Left cardiac atrium (tissue), 4 donors: ENCODE measurements at regions not wholly inside any gene's neighbourhood (a gene's known extent, or its start where the extent isn't known, plus 50 kb on each side); places are given as distances from the start of the nearest gene placed in this dataset.

Experiments
- ATAC-seq, 2 donors: fragments of 200-7000 bp; cut with Tn5 transposase; one replicate each; pipeline ENCODE4 v1.9.1; 2020; ENCODE audit warnings: mild to moderate bottlenecking in 2 of 2, moderate library complexity in 2 of 2
- DNase-seq: peaks from one replicate; pipeline ENCODE4 v3.0.0-alpha.2; 2020
- intact Hi-C, 2 donors: fragments of 100-400 bp; cut with DNase I; formaldehyde crosslinking; loops; one replicate each; pipeline versions ENCODE4 v1.14.1 to v1.15.1; 2022 to 2023
- donor health status: DM: no; HTN: yes; CAD: no.
- donor health status: DM: no; HTN: yes; CAD: no; lungs with severe emphysema.
- donor health status: DM: yes; HTN: yes; CAD: no.
- donor health status: Dilated cardiomyopathy.

DNA sequence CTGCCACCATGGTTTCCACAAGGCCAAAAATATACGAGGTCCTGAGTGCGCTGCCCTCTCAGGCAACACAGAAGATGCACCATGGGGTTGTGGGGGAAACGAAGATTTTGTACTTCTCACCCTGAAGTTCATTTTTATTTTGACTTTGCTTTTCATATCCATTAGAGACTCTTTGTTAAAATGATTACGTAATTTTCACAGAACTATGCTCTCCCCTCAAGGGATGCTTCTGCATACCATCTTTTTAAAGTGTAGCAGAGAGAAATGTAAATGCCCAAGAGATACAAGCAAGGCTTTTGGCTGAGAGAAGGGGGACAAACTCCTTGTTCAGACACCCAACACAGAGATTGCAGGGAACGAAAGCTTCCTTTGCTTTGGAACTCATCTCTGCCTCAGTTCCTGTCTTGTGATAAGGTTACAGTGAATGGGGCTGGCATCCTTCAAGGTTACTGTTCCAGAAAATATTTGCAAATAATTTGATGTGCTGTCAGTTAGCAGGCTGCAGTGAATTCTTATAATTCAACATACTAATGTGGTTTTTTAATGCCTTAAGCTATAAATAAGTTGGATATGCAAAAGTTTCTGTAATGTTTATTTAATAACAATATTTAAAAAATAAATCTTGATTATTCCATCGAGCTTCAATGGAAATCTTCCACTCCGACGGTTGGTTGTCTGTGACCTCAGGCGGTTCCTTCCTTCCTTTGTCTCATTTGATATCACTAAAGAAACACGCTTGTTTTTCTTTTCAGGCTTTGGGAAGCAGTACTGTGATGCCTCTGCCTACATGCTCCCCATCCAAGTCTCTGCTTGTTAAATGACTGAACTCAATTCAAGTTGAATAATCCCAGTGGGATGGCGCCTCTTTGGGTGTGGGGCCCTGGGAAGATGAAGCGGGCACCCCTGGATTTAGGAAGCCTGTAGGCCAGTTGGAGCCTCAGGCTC, 209.3 kb upstream of the CTBP2 start:
- intact Hi-C loops, result loop anchor here (10.0 kb wide), 2 partner anchors 205 to 325 kb away; partner anchors contain the start of gene CTBP2 (in 1 of the 2)
- DNase-seq, result no peak
- no peak for ATAC-seq

DNA sequence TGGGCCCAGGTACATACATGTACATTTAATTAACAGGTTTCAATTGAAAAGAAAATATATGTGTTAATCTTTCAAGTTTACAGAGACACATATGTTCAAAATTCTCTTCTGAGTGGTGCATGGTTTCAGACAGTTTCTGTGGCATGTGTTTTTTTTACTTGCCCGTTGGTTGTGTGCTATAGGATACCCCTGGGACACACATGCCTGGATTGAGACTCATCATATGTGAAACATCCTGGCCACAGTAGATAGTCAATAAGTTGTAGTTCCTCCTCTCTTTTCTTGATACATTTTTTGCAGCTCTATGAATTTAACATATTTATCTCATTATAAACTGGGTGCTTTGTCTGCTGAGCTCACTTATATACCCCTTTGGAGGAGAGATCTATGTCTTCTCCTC, 207.8 kb upstream of the CTBP2 start:
- ATAC-seq (no peak), DNase-seq (no peak)
- intact Hi-C loops, result no loop called here

DNA sequence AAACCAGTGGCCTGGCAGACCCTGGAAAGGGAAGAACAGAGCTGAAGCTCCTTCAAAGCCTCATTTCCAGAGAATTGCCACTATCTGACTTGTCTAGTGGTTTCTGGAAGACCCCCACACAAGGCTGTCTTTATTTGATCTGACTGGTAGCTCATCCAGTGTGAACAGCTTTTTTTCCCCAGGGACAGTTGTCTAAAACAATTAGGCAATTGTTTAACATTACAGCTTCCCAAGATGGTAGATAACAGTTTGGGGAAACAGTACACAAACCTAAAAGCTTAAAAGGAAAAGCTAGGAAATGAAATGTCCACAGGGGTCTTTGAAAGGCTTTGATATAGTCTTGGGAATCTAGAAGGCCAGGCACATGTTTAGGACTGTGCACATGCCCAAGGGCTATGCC, 203.4 kb upstream of the CTBP2 start:
- no peak for ATAC-seq
- no peak for DNase-seq

DNA sequence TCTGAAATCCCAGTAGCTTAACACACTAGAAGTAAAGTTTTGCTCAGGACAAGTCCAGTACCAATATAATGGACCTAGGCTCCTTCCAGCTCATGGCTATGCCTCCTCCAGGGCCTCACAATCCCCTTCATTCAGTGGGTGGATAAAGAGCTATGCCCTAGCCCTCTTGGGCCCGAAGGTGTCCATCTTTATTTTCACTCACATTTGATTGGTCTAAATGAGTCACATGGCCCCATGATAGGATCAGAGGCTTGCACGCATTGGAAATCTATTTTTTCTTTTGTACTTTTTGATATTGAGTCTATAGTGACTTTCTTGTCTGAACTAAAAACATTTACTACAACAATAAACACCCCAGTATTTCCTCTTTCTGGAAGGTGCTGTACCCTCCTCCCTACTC, 202.6 kb upstream of the CTBP2 start:
- intact Hi-C loops, result no loop called here
- no peak for DNase-seq
- ATAC-seq, result no peak

More for the DNA sequence above, 203.4 kb upstream of the CTBP2 start:
- intact Hi-C loops, result no loop called here

DNA sequence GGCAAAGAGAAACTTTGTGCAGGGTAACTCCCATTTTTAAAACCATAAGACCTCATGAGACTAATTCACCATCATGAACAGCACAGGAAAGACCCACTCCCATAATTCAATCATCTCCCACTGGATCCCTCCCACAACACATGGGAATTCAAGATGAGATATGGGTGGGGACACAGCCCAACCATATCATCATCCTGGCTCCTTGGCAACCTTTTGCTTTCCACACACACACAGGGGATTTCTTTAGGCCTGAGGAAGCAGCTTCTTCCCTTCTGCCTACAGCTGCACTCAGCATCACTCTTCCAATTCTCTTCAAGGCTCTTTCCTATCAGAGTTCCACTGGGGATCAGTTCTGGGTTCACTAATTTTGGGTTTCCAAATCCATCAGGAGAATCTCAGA, 199.0 kb upstream of the CTBP2 start:
- DNase-seq (no peak), ATAC-seq (no peak)
- intact Hi-C loops, result no loop called here

DNA sequence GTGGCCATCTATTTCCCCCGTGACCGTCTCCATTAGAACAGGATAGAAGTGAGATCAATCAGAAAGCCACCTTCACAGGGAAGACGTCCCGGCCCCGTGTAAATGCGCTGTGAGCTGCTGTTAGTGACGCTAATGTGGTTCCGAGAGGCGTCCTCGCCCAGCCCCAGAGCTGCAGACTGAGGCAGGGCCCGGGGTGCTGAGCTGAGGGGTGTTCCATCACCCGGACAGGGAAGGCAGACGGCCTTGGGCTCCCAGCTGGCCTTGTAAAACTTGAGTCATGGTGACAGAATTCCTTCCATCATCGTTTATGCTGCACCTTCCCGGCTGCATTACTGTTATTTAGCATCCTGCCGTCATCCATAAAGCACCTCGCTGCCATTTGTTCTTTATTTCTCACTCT, 195.3 kb upstream of the CTBP2 start:
- DNase-seq (no peak), ATAC-seq (no peak)
- intact Hi-C loops, result no loop called here

DNA sequence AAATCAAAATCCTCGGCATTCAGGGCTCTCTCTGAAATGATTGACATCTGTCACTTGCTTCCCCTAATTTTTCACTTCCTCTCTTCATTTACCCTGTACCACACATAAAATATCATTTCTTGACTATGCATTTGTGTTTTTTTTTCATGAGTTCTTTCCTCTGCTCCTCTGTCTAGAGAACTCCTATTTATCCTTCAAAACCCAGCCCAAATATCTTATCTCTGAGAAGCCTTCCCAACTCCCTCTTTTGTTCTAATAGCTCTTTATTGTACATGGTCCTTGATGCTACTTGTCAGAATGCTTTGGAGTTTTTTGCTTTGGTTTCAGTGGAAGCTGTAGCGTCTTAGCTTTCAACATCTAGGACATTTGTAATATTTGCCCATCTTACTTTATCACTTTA, 190.2 kb upstream of the CTBP2 start:
- no peak for ATAC-seq
- DNase-seq, result no peak
- intact Hi-C loops, result no loop called here

DNA sequence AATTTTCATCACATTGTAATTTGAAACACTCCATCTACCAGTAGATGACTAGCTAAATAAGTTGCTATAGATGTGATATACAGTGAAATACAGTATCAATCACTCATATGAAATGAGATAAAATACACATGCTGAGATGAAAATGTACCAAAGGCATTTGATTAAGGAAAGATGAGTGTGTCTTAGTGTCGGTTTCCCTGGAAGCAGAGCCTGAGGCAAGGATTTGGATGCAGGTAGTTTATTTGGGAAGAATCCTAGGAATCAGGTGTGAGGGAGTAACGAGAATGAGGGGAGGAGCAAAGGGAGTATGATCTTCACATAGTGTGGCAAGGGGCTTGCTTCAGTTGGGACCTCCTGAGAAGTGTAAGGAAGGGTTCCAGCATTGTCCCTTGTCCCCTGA, 188.2 kb upstream of the CTBP2 start:
- ATAC-seq (no peak), DNase-seq (no peak)
- intact Hi-C loops, result loop anchor here in 1 of 2 donors (5.0 to 10.0 kb wide), 3 partner anchors 184 to 304 kb away; partner anchors contain the start of gene CTBP2

DNA sequence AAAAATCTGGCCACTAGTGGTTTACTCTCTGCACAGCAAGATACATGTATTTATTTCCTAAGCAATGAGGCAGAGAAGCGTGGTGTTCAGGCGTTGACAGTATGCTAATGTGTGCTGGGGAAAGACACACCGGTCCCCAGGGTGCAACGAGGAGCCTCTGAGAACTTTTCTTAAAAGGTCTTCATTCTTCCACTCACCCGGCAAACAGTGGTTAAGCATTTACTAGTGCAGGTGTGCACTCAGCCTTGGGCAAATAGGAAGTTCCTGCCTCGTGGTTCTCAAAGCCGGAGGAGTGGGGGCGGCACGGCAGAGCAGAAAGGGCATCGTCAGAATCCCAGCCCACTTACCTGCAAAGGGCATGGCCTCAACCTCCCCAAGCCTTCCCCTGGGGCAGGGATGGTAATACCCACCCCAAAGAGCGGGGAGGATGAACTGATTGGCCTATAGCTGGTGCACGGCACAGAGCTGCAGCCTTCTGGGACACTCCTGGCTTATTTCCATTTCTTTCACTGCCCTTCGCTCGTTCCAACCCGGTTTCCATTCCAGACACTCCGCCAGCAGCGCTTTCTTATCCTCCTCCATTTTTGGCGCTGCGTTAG, 184.3 kb upstream of the CTBP2 start:
- DNase-seq (no peak), ATAC-seq (peak; percentile 30 to 34)

DNA sequence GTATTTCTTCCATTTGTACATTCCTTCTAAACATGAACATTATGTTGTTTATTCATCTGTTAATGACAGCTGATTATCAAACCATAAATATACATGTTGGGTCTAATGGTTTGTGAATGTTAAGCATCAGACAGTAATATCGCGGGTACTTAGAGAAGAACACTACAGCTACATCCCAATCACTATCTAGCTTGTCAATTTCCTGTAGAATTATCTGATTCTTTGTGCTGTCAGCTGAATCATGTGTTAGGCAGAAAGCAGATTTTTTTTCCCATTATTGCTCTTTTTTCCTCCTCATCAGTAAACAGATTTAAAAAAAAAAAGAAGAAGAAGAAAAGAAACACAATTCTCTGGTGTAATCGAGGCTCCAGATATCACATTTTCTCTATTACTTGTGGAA, 183.6 kb upstream of the CTBP2 start:
- ATAC-seq, result no peak
- no peak for DNase-seq
- intact Hi-C loops, result loop anchor here in 1 of 2 donors (10.0 kb wide), 2 partner anchors 179 to 299 kb away; partner anchors contain the start of gene CTBP2

More for the DNA sequence above, 184.3 kb upstream of the CTBP2 start:
- intact Hi-C loops, result loop anchor here in 1 of 2 donors (5.0 to 10.0 kb wide), 3 partner anchors 180 to 300 kb away; partner anchors contain the start of gene CTBP2

DNA sequence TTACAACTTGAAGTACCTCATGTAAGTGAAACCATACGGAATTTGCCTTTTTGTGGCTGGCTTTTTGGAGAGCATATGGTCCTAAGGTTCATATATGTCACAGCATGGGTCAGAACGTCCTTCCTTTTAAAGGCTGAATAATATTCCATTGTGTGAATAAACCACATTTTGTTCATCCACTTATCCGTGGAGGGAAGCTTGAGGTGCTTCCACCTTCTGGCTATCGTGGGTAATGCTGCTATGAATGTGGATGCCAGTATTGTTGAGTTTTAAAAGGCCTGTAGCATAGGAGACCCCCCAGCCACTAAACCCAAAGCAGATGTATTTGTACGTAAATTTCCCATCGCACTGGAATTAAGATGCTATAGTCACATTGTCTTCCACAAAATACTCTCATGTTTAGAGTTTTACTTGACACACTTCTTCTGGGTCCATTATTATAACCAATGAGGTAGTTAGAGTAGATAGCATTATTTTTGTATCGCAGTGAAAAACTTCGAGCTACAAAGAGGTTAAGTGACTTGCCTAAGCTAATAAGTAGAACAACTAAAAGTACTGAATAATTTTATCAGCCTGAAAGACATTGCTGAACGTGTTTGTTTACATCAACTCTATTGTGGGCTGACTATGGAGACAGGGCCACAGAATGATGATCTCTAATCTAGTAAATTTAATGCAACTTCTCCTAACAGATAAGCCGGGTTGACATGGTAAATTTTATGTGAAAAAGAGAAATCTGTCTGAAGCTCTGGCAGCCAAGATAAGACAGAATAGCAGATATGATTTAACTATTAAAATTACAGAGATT, 183.0 kb upstream of the CTBP2 start:
- DNase-seq, result no peak
- no peak for ATAC-seq
- intact Hi-C loops, result loop anchor here in 1 of 2 donors (10.0 kb wide), 2 partner anchors 179 to 299 kb away; partner anchors contain the start of gene CTBP2

DNA sequence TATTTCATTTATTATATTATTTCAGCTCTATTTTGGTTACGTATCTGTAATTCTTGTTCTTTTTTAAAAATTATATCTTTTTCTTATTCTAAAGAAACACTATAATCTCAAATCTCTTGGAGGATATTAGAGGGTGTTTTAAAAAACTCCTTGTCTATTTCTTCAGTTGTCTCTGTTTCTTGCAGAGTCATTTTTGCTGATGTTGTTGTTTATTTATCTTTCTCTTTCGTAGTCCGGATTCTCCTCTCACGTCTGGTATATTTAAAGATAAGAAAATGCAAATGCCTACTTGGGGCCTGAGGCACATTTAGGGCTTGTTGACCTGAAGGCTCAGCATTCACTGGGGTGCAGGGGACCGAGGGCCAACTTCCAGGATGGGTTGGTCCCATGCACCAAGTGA, 181.2 kb upstream of the CTBP2 start:
- intact Hi-C loops, result loop anchor here in 1 of 2 donors (10.0 kb wide), 2 partner anchors 177 to 297 kb away; partner anchors contain the start of gene CTBP2
- no peak for DNase-seq
- no peak for ATAC-seq

DNA sequence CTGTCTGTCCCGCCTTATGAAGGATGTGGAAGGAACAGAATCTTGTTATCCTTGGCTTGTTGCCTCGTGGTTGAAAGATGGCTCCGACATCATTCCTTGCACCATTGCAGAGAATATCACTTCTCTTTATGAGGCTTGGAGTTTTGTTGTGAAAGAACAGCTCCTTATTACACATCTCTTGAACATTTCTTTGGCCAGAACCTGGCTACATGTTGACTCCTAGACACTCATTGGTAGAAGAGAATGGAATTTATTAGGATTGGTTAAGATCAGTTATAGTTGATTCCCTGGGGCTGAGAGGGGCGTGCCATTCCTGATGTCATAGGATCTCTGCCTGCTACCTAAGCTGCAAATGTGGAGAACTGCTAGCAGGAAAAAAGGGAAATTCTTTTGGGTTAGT, 180.5 kb upstream of the CTBP2 start:
- intact Hi-C loops, result loop anchor here in 1 of 2 donors (10.0 kb wide), 2 partner anchors 176 to 296 kb away; partner anchors contain the start of gene CTBP2
- ATAC-seq, result no peak
- DNase-seq, result no peak

DNA sequence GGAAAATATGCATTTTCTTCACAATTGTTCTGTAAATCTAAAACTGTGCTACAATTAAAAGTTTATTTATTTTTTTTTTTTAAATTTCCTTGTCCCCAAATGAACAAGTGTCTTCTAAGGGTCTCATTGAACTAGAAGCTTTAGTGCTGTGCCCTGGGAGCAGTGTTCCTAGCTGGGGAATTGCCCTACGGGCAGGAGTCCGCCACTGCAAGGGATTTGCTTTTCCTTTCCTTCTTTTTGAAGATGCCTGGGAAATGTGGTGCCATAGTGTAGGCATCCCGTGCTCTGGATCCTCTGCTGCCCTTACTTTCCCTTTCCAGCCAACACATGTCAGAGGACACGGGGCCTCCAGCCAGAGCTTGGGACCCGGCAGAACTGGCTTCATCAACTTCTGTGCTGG, 177.1 kb upstream of the CTBP2 start:
- DNase-seq (no peak), ATAC-seq (no peak)
- intact Hi-C loops, result no loop called here

DNA sequence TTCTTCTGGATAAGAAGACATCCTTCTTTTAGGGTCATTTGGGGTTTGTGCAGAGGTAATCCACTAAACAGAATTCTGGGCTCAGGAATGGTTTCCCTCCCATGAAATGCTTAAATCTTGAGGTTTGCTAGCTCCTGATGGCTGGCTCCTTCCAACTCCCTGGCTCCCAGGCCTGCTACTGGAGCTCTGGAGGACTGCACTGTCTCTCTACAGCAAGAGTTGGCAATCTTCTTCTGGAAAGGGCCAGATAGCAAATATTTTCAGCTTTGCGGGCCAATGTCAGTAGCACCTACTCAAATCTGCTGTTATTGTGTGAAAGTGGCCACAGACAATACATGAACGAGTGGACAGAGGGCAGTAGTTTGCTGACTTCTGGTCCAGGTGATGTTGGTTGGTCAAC, 174.2 kb upstream of the CTBP2 start:
- ATAC-seq (peak; percentile 55 to 62), DNase-seq (no peak)
- intact Hi-C loops, result no loop called here

DNA sequence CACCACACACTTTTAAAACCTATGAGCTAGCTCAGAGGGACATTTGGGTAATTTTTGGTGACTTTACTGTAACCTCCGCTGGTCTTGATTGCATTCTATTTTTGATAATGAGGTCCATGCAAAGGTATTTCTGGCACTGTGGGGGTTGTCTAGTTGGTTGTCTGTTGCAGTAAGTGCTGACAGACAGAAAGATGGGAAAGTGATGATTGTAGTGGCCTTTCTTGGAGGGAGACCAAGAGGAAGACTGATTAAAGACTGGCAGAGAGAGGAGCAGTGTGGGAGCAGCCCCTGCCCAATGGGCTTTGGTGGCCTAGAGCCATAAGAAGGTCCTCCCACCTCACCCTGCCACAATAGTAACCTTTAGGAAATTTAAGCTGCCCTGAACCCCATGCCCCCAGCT, 173.4 kb upstream of the CTBP2 start:
- no peak for DNase-seq
- intact Hi-C loops, result no loop called here
- peak; percentile 90 for ATAC-seq

DNA sequence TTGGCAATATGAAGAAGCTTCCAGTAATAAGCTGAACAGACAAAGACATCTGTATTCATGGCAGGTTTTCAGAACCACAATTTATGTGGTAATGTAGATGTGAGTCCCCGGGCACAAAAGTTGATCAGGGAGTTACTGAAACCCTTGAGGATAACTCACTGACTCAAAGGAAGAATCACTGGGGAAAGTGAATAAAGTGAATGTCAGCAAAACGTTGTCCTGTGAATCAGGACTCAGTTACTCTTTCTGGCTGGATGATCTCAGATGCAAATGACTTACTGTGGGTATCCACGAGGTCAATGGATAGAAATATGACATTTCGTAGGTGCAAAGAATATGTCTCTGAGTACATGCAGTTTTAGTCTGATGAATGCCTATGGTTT, 172.8 kb upstream of the CTBP2 start:
- intact Hi-C loops, result no loop called here
- DNase-seq (no peak), ATAC-seq (no peak)

DNA sequence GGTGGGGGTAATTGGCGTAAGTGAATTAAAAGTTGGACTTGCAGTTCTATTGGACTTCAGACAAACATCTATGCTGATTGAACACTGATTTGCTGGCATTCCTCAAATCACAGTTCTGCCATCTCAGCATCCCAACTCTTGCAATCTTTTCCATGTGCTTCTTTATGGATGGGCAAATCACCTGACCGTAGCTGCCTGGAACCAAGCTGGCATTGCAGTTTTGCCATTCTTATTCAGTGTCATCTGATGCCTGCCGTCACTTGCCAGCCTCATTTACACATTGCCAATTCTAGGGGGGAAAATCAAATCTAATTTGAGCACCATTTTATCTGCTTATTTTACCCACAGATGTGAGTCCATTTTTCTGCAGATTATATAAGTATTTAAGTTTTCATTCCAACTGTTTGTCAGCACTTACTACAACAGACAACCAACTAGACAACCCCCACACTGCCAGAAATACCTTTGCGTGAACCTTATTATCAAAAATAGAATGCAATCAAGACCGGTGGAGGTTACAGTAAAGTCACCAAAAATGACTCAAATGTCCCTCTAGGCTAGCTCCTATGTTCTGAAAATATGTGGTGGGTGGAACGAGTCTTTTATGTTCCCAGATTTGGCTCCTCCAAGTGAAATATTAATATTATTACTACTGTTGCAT, 172.3 kb upstream of the CTBP2 start:
- peak in 1 of 2 donors; percentile 19 for ATAC-seq
- intact Hi-C loops, result no loop called here
- peak; percentile 26 for DNase-seq

DNA sequence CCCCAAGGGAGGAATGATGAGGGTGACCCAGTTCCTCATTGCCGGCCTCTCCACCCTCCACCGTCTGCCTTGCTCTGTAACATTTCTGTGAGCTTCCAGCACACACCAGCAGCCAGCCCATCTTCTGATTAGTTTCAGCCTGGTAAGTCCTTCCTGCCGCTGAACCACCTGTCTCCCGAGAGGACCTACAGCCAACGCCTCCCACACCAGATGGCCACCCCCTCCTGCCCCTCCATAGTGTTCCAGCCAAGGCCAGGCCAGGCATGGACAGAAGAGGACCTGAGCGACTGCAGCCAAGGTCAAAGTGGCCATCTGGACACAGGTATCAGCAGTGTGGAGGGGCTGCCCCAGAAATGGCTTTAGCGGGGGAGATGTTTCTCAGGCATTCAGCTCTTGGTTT, 170.7 kb upstream of the CTBP2 start:
- no peak for DNase-seq
- intact Hi-C loops, result no loop called here
- ATAC-seq, result no peak
